PC-9 (cell line): ENCODE measurements at regions not wholly inside any gene's neighbourhood (a gene's known extent, or its start where the extent isn't known, plus 50 kb on each side); places are given as distances from the start of the nearest gene placed in this dataset.

Source experiments
- BruUV-seq: library from RNA; stranded (reverse); fragments of 400-500 nt; replicated peaks from 2 replicates; lab custom pipeline; 2021; lab: Mats Ljungman, UMichigan
- CTCF ChIA-PET: fragments of 300-600 bp; sonication (Branson Sonifier 250); formaldehyde crosslinking; loops from one replicate; lab custom pipeline; 2022; ENCODE audit warnings: antibody characterized with exemption; lab: Charles Lee
- POLR2A ChIA-PET: fragments of 300-600 bp; sonication (Branson Sonifier 250); formaldehyde crosslinking; loops from one replicate; lab custom pipeline; 2022; ENCODE audit warnings: antibody characterized with exemption; ENCODE audit not compliant: unreplicated experiment; lab: Charles Lee
- DNase-seq, 2 experiments: peaks; one replicate each; pipeline versions ENCODE4 v3.0.0 to v3.0.0-alpha.2; 2015 to 2022; ENCODE audit warnings: mixed read lengths in 1 of 2
- H2AFZ ChIP-seq: fragments of 200-600 bp; sonication (generic); 2 replicates; pipeline ENCODE4 v1.8.1; 2017; ENCODE audit warnings: antibody characterized with exemption
- H3F3A ChIP-seq: fragments of 200-600 bp; sonication (generic); 2 replicates; pipeline ENCODE4 v1.8.1; 2017; ENCODE audit warnings: antibody characterized with exemption, mild to moderate bottlenecking, low read depth; ENCODE audit not compliant: insufficient read depth
- H3K27ac ChIP-seq: fragments of 200-600 bp; sonication (generic); 2 replicates; pipeline ENCODE4 v1.6.1; 2016; ENCODE audit warnings: mixed run types
- H3K27me3 ChIP-seq: fragments of 200-600 bp; sonication (generic); 2 replicates; pipeline ENCODE4 v1.6.1; 2016; ENCODE audit warnings: low read depth, mixed run types; ENCODE audit not compliant: insufficient read depth
- H3K36me3 ChIP-seq: fragments of 200-600 bp; sonication (generic); 2 replicates; pipeline ENCODE4 v1.6.1; 2016; ENCODE audit warnings: low read depth, mixed run types
- H3K4me1 ChIP-seq: fragments of 200-600 bp; sonication (generic); replicated peaks from 2 replicates; pipeline ENCODE4 v1.6.1; 2016; ENCODE audit warnings: mixed run types; ENCODE audit not compliant: insufficient read depth
- H3K4me2 ChIP-seq: fragments of 200-600 bp; sonication (generic); 2 replicates; pipeline ENCODE4 v1.6.1; 2017; ENCODE audit warnings: mixed run types
- H3K4me3 ChIP-seq: fragments of 200-600 bp; sonication (generic); 2 replicates; pipeline ENCODE4 v1.6.1; 2016; ENCODE audit warnings: mixed run types
- H3K79me2 ChIP-seq: fragments of 200-600 bp; sonication (generic); 2 replicates; pipeline ENCODE4 v1.6.1; 2017; ENCODE audit warnings: low read depth, mixed run types
- H3K9me2 ChIP-seq: fragments of 200-600 bp; sonication (generic); 2 replicates; pipeline ENCODE4 v1.8.1; 2017; ENCODE audit warnings: mild to moderate bottlenecking; ENCODE audit not compliant: insufficient read depth
- H3K9me3 ChIP-seq: fragments of 200-600 bp; sonication (generic); 2 replicates; pipeline ENCODE4 v1.8.1; 2016; ENCODE audit warnings: low read depth; ENCODE audit not compliant: insufficient read depth
- H4K20me1 ChIP-seq: fragments of 200-600 bp; sonication (generic); 2 replicates; pipeline ENCODE4 v1.8.1; 2017; ENCODE audit not compliant: insufficient read depth
- EZH2 ChIP-seq: fragments of 200-600 bp; sonication (generic); IDR thresholded peaks from 2 replicates; pipeline ENCODE4 v1.8.0; 2017; ENCODE audit warnings: antibody characterized with exemption, low read depth
- intact Hi-C: fragments of 100-400 bp; cut with micrococcal nuclease; formaldehyde crosslinking; loops from one replicate; pipeline ENCODE4 v1.10.0; 2022; ENCODE audit not compliant: unreplicated experiment
- TF ChIP-seq, protein P1 (sequence below): fragments of 200-600 bp; sonication (generic); conservative IDR thresholded peaks from 2 replicates; pipeline ENCODE4 v1.6.1; 2017; ENCODE audit warnings: mixed run types, antibody characterized with exemption, mild to moderate bottlenecking, moderate library complexity

DNA sequence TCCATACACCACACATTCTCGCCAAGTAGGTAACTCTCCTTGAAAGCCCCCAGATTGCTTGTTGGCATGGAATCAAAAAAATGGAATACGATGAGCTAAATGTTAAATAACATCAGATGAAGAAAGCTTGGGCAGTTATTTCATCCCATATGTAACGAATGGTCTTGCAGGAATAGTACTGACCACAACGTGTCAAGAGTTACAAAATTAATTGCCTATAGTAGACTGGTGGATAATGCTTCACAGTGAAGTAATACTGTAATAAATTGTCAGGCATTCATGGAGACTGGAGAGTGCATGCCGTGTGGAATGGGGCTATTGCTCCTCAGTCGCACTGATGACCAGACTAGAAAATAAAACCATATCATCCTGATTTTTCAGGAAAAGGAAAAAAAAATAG is 1628.7 kb downstream of the MAT2B start:
- H3K9me2 ChIP-seq, result no peaks in the 10 kb centered on the region
- no peaks in the 10 kb centered on the region for H4K20me1 ChIP-seq
- DNase-seq, result no peak
- H2AFZ ChIP-seq, result no peak overlapping the region
- CTCF ChIA-PET, result no interaction called here
- POLR2A ChIA-PET, result no interaction called here
- no peak for TF ChIP-seq EZH2
- TF ChIP-seq, protein P1, sequence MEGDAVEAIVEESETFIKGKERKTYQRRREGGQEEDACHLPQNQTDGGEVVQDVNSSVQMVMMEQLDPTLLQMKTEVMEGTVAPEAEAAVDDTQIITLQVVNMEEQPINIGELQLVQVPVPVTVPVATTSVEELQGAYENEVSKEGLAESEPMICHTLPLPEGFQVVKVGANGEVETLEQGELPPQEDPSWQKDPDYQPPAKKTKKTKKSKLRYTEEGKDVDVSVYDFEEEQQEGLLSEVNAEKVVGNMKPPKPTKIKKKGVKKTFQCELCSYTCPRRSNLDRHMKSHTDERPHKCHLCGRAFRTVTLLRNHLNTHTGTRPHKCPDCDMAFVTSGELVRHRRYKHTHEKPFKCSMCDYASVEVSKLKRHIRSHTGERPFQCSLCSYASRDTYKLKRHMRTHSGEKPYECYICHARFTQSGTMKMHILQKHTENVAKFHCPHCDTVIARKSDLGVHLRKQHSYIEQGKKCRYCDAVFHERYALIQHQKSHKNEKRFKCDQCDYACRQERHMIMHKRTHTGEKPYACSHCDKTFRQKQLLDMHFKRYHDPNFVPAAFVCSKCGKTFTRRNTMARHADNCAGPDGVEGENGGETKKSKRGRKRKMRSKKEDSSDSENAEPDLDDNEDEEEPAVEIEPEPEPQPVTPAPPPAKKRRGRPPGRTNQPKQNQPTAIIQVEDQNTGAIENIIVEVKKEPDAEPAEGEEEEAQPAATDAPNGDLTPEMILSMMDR, result no peak
- H3F3A ChIP-seq, result no peaks in the 10 kb centered on the region
- no TSS peak for BruUV-seq
- H3K4me3 ChIP-seq, result no peak overlapping the region
- intact Hi-C loops, result no loop called here
- no peaks in the 10 kb centered on the region for H3K79me2 ChIP-seq
- H3K27me3 ChIP-seq, result no peaks in the 10 kb centered on the region
- no peaks in the 10 kb centered on the region for H3K4me1 ChIP-seq
- H3K9me3 ChIP-seq, result no peaks in the 10 kb centered on the region
- no peaks in the 10 kb centered on the region for H3K36me3 ChIP-seq
- H3K4me2 ChIP-seq, result no peak overlapping the region
- no peak overlapping the region for H3K27ac ChIP-seq

GRCh38 chr5:165135565-165135964 is 1630.1 kb downstream of the MAT2B start:
- Histone ChIP-seq H3K4me3 (no peak overlapping the region), H2AFZ (no peak overlapping the region), H3K4me2 (no peak overlapping the region), H3K79me2 (no peaks in the 10 kb centered on the region), H3K27me3 (no peaks in the 10 kb centered on the region), H3F3A (no peaks in the 10 kb centered on the region), H3K27ac (no peak overlapping the region), H4K20me1 (no peaks in the 10 kb centered on the region), H3K36me3 (no peaks in the 10 kb centered on the region), H3K4me1 (no peaks in the 10 kb centered on the region), H3K9me2 (no peaks in the 10 kb centered on the region), H3K9me3 (no peaks in the 10 kb centered on the region)
- DNase-seq, result no peak
- intact Hi-C loops, result no loop called here
- POLR2A ChIA-PET, result no interaction called here
- BruUV-seq, result no TSS peak
- CTCF ChIA-PET, result no interaction called here
- TF ChIP-seq EZH2, result no peak
- TF ChIP-seq, protein P1, result no peak

- H2AFZ ChIP-seq, result no peak overlapping the region
- no peaks in the 10 kb centered on the region for H3K27me3 ChIP-seq
- H3K4me1 ChIP-seq, result no peaks in the 10 kb centered on the region
- ChIA-PET POLR2A (no interaction called here), CTCF (no interaction called here)
- H3F3A ChIP-seq, result no peaks in the 10 kb centered on the region
- BruUV-seq, result no TSS peak
- no peaks in the 10 kb centered on the region for H3K9me3 ChIP-seq
- DNase-seq, result no peak
- H3K27ac ChIP-seq, result no peak overlapping the region
- no peak overlapping the region for H3K4me2 ChIP-seq
- no peaks in the 10 kb centered on the region for H3K36me3 ChIP-seq
- no peaks in the 10 kb centered on the region for H3K9me2 ChIP-seq
- intact Hi-C loops, result no loop called here
- TF ChIP-seq EZH2, result no peak
- TF ChIP-seq, protein P1, result no peak
- no peak overlapping the region for H3K4me3 ChIP-seq
- no peaks in the 10 kb centered on the region for H3K79me2 ChIP-seq
- H4K20me1 ChIP-seq, result no peaks in the 10 kb centered on the region; the same call in 1 of the 2 replicates
These were observed 1632.3 kb downstream of the MAT2B start for GRCh38 chr5:165137701-165138100.
